GM23248 (cell line): ENCODE measurements at regions not wholly inside any gene's neighbourhood (a gene's known extent, or its start where the extent isn't known, plus 50 kb on each side); places are given as distances from the start of the nearest gene placed in this dataset.

Experiments used
- DNase-seq: peaks from one replicate; pipeline ENCODE4 v3.0.0-alpha.2; 2015
- H2AFZ ChIP-seq: fragments of 200-600 bp; sonication (generic); 2 replicates; pipeline ENCODE4 v1.6.1; 2016; ENCODE audit warnings: antibody characterized with exemption
- H3F3A ChIP-seq: fragments of 200-600 bp; sonication (generic); 2 replicates; pipeline ENCODE4 v1.6.1; 2016; ENCODE audit warnings: mild to moderate bottlenecking, antibody characterized with exemption, mixed run types; ENCODE audit not compliant: insufficient read depth
- H3K27ac ChIP-seq: fragments of 200-600 bp; sonication (generic); 2 replicates; pipeline ENCODE4 v1.5.1; 2016; ENCODE audit warnings: mild to moderate bottlenecking
- H3K27me3 ChIP-seq: fragments of 200-600 bp; sonication (generic); replicated peaks from 2 replicates; pipeline ENCODE4 v1.6.1; 2016; ENCODE audit warnings: mild to moderate bottlenecking; ENCODE audit not compliant: insufficient read depth
- H3K36me3 ChIP-seq: fragments of 200-600 bp; sonication (generic); 2 replicates; pipeline ENCODE4 v1.6.1; 2016; ENCODE audit warnings: low read depth, mild to moderate bottlenecking
- H3K4me1 ChIP-seq: fragments of 200-600 bp; sonication (generic); 2 replicates; pipeline ENCODE4 v1.6.1; 2016; ENCODE audit warnings: mild to moderate bottlenecking; ENCODE audit not compliant: insufficient read depth
- H3K4me2 ChIP-seq: fragments of 200-600 bp; sonication (generic); one replicate; pipeline ENCODE4 v1.6.1; 2016; ENCODE audit warnings: mild to moderate bottlenecking; ENCODE audit not compliant: unreplicated experiment
- H3K4me3 ChIP-seq: fragments of 200-600 bp; sonication (generic); 2 replicates; pipeline ENCODE4 v1.5.1; 2016; ENCODE audit warnings: mild to moderate bottlenecking
- H3K79me2 ChIP-seq: fragments of 200-600 bp; sonication (generic); 2 replicates; pipeline ENCODE4 v1.6.1; 2016; ENCODE audit warnings: mild to moderate bottlenecking; ENCODE audit not compliant: insufficient read depth
- H3K9ac ChIP-seq: fragments of 200-600 bp; sonication (generic); 2 replicates; pipeline ENCODE4 v1.6.1; 2016; ENCODE audit warnings: mild to moderate bottlenecking
- H3K9me2 ChIP-seq: fragments of 200-600 bp; sonication (generic); 2 replicates; pipeline ENCODE4 v1.6.1; 2016; ENCODE audit warnings: mixed run types, mild to moderate bottlenecking, moderate library complexity; ENCODE audit not compliant: insufficient read depth
- H3K9me3 ChIP-seq: fragments of 200-600 bp; sonication (generic); one replicate; pipeline ENCODE4 v1.6.1; 2017; ENCODE audit warnings: low read depth
- H4K20me1 ChIP-seq: fragments of 200-600 bp; sonication (generic); 2 replicates; pipeline ENCODE4 v1.6.0; 2016; ENCODE audit not compliant: insufficient read depth
- EZH2 ChIP-seq: fragments of 200-600 bp; sonication (generic); IDR thresholded peaks from 2 replicates; pipeline ENCODE4 v1.6.1; 2018; ENCODE audit warnings: antibody characterized with exemption, mild to moderate bottlenecking; ENCODE audit not compliant: insufficient read depth, poor library complexity, severe bottlenecking
- EZH2phosphoT487 ChIP-seq: fragments of 200-600 bp; sonication (generic); IDR thresholded peaks from 2 replicates; pipeline ENCODE4 v1.6.1; 2018; ENCODE audit warnings: antibody characterized with exemption, moderate library complexity, mild to moderate bottlenecking, low read depth; ENCODE audit not compliant: insufficient read depth
- WGBS, 2 experiments: methylation state at CpG; one replicate each; pipeline ENCODE4 v1.1.6; 2015 to 2017; ENCODE audit warnings: low lambda C conversion rate in 2 of 2, low coverage in 1 of 2; ENCODE audit errors: missing lambda C conversion rate in 2 of 2; 5-methylcytosine and 5-hydroxymethylcytosine counted together
- in situ Hi-C: fragments of 300-500 bp; cut with MboI; formaldehyde crosslinking; loops from 2 replicates; pipeline ENCODE4 v1.15.0; 2020

DNA sequence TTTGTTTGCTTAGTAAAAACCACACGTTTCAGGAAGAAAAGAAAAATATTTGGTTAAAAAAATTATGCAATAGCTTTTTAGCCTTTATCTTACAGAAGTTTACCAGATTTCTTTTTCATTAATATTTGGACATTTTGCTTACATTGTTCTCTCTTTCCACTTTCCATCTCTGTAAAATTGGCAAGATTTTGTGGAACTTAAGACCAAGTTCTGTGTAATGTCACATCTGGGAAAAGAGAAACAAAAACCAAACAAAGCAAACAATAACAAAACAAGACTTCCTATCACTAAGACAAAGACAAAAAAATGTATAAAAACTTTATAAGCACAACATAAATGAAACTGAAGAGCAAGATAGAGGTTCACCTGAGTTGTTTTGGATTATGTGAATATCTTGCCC, 1392.1 kb upstream of the CELF4 start:
- Histone ChIP-seq H3K9ac (no peak overlapping the region), H3K27ac (no peak overlapping the region), H3K9me3 (no peaks in the 10 kb centered on the region), H3K4me3 (no peak overlapping the region), H3K9me2 (no peaks in the 10 kb centered on the region), H3K79me2 (no peaks in the 10 kb centered on the region), H3K4me1 (no peaks in the 10 kb centered on the region), H4K20me1 (no peaks in the 10 kb centered on the region), H2AFZ (no peak overlapping the region), H3K4me2 (no peak overlapping the region), H3K36me3 (no peaks in the 10 kb centered on the region), H3F3A (no peaks in the 10 kb centered on the region), H3K27me3 (no peaks in the 10 kb centered on the region)
- 0 to 2% methylated on average over 1 of the region's 1 CpG for WGBS, 2 experiments
- in situ Hi-C loops: no loop called here
- DNase-seq: no peak
- TF ChIP-seq EZH2phosphoT487 (no peak), EZH2 (no peak)

DNA sequence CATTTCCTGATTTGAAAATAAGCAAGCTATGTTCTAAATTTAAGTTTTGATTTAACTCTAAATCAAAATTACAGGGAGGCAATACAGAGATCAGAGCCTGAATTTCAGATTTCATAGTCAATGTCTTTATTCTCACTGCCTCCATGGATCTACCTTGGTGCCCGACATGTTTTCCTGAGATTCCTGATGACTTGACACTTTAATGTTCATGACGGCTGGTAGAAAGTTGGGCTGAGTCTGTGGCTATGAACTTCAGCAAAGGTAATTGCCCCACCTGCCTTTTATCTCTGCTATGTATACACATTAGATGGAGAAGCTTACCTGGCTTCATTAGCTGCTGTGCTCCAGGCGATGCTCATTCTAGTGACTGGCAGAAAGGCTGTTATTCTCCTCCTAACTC, 1390.5 kb upstream of the CELF4 start:
- 18 to 24% methylated on average over 3 of the region's 3 CpGs for WGBS, 2 experiments
- H3F3A ChIP-seq: no peaks in the 10 kb centered on the region
- H3K4me3 ChIP-seq: no peak overlapping the region
- no peaks in the 10 kb centered on the region for H3K9me2 ChIP-seq
- no peaks in the 10 kb centered on the region for H3K36me3 ChIP-seq
- in situ Hi-C loops: no loop called here
- no peak overlapping the region for H3K9ac ChIP-seq
- H3K9me3 ChIP-seq: no peaks in the 10 kb centered on the region
- no peak overlapping the region for H3K4me2 ChIP-seq
- no peaks in the 10 kb centered on the region for H3K27me3 ChIP-seq
- H2AFZ ChIP-seq: no peak overlapping the region
- H3K79me2 ChIP-seq: no peaks in the 10 kb centered on the region
- no peak overlapping the region for H3K27ac ChIP-seq
- no peaks in the 10 kb centered on the region for H3K4me1 ChIP-seq
- TF ChIP-seq EZH2 (no peak), EZH2phosphoT487 (no peak)
- no peaks in the 10 kb centered on the region for H4K20me1 ChIP-seq
- DNase-seq: no peak

DNA sequence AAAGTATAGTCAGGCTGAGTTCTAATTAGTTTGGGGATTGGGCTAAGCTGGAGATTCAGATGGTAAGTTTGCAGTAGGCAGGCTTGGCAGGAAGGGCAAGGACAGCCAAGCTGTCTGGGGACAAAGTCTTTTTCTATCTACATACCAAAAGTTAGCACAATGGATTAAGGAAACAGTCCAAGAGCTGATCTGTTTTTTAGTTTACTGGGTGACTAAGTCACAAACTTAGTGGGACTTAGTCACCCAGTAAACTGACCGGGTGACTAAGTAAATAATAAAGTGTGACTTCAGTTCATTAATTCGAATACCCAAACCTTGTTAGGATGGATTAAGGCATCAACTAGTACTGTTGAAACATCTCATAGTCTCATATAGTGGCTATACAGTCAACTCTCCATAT, 1386.0 kb upstream of the CELF4 start:
- no peaks in the 10 kb centered on the region for H3K9me3 ChIP-seq
- no peak overlapping the region for H3K4me2 ChIP-seq
- WGBS, 2 experiments: 9 to 11% methylated on average over 2 of the region's 2 CpGs
- in situ Hi-C loops: no loop called here
- H3K9ac ChIP-seq: no peak overlapping the region
- H3K27me3 ChIP-seq: no peaks in the 10 kb centered on the region
- H3K36me3 ChIP-seq: no peaks in the 10 kb centered on the region
- DNase-seq: no peak
- H3K4me3 ChIP-seq: no peak overlapping the region
- H4K20me1 ChIP-seq: no peaks in the 10 kb centered on the region
- H3F3A ChIP-seq: no peaks in the 10 kb centered on the region
- no peak for TF ChIP-seq EZH2phosphoT487
- no peak for TF ChIP-seq EZH2
- H3K27ac ChIP-seq: no peak overlapping the region
- no peaks in the 10 kb centered on the region for H3K79me2 ChIP-seq
- H3K4me1 ChIP-seq: no peaks in the 10 kb centered on the region
- H2AFZ ChIP-seq: no peak overlapping the region
- no peaks in the 10 kb centered on the region for H3K9me2 ChIP-seq

DNA sequence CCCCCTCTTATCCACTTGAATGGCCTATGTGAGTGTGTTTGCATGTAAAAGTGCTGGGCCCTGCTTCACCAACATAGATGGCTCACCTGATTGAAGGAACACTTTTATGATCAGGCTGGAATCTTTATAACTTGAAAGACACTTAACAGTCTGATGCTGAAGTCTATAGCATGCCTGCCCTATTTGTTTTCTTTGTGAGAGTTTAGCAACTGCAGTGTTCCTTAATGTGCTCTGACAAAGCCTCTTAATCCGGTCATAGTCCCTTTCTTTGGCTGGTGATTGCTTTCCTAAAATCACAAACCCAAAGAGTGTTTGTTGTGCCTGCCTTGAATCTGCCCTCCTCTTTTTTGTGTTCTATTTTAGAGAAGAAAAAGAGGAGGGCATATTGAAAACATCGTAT, 1382.8 kb upstream of the CELF4 start:
- Histone ChIP-seq H3K27ac (no peak overlapping the region), H4K20me1 (no peaks in the 10 kb centered on the region), H3K9me2 (no peaks in the 10 kb centered on the region), H3F3A (no peaks in the 10 kb centered on the region), H3K4me2 (no peak overlapping the region), H3K36me3 (no peaks in the 10 kb centered on the region), H3K9ac (no peak overlapping the region), H3K79me2 (no peaks in the 10 kb centered on the region), H3K27me3 (no peaks in the 10 kb centered on the region), H3K4me3 (no peak overlapping the region), H2AFZ (no peak overlapping the region), H3K9me3 (no peaks in the 10 kb centered on the region), H3K4me1 (no peaks in the 10 kb centered on the region)
- DNase-seq: no peak
- TF ChIP-seq EZH2 (no peak), EZH2phosphoT487 (no peak)
- in situ Hi-C loops: no loop called here
- whole genome bisulfite sequencing, 2 experiments: 15 to 29% methylated on average over 2 of the region's 2 CpGs

DNA sequence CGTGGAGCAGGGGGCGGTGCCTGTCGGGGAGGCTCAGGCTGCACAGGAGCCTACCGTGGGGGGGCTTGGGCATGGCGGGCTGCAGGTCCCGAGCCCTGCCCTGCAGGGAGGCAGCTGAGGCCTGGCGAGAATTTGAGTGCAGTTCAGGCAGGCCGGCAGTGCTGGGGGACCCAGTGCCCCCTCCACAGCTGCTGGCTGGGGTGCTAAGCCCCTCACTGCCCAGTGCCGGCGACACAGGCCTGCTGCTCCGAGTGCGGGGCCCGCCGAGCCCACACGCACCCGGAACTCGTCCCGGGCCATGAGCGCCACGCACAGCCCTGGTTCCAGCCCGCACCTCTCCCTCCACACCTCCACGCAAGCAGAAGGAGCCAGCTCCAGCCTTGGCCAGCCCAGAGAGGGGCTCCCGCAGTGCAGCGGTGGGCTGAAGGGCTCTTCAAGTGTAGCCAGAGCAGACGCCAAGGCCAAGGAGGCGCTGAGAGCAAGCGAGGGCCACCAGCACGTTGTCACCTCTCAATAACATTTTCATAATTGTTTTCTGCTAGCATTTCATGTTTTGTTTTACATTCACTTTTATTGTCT, 1378.9 kb upstream of the CELF4 start:
- Histone ChIP-seq H3F3A (no peaks in the 10 kb centered on the region), H3K9ac (no peak overlapping the region), H2AFZ (no peak overlapping the region), H3K27me3 (no peaks in the 10 kb centered on the region), H3K4me3 (no peak overlapping the region), H3K4me2 (no peak overlapping the region), H4K20me1 (no peaks in the 10 kb centered on the region), H3K27ac (no peak overlapping the region), H3K9me2 (no peaks in the 10 kb centered on the region), H3K4me1 (no peaks in the 10 kb centered on the region), H3K9me3 (no peaks in the 10 kb centered on the region), H3K79me2 (no peaks in the 10 kb centered on the region), H3K36me3 (no peaks in the 10 kb centered on the region)
- 49 to 53% methylated on average over 28 of the region's 28 CpGs for WGBS, 2 experiments
- no peak for DNase-seq
- in situ Hi-C loops: no loop called here
- TF ChIP-seq EZH2 (no peak), EZH2phosphoT487 (no peak)
